Activated CD4-positive, alpha-beta T cell treated with anti-CD3 and anti-CD28 coated beads, Interleukin-2, amount 50 U/mL, for 48 hours (primary cell): ENCODE measurements at regions not wholly inside any gene's neighbourhood (a gene's known extent, or its start where the extent isn't known, plus 50 kb on each side); places are given as distances from the start of the nearest gene placed in this dataset.

Experiments used
- DNase-seq, 2 experiments: peaks; one replicate each; pipeline ENCODE4 v3.0.0-alpha.2; 2020

DNA sequence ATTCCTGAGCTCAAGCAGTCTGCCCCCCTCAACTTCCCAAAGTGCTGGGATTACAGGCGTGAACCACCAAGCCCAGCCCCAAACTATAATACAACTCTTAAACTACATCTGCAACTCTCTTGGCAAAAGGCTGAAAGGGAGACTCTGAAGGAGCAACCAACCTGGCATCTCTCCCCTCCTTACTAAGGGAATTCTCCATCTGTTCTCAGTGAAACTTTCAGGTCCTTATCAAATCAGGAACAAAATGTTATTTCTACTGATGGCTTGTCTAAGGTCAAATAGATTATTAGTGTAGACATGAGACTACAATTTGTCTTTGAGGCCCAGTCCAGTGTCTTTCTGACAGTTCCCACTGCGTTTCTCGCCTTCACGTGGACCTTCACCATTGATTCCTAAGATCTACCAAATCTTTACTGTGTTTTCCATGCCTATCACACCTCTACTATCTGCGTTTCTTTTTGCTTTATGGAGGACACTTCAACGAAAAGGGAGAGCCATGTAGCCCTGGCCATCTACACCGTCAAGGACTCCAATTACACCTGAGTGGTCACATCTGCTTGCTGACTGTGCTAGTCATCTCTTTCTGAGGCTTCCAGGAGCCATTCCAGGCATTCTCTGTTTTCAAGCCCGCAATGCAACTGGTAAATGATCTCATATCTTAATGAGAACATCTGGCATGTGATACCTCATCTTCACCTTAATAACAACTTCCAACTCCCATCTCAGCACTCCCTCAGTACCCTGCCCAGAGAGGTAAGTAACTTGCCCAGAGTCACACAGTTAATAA is 405.7 kb upstream of the CITED2 start:
- no peak for DNase-seq

- no peak for DNase-seq
Observed at GRCh38 chr6:139778688-139779087, 404.2 kb upstream of the CITED2 start.

DNA sequence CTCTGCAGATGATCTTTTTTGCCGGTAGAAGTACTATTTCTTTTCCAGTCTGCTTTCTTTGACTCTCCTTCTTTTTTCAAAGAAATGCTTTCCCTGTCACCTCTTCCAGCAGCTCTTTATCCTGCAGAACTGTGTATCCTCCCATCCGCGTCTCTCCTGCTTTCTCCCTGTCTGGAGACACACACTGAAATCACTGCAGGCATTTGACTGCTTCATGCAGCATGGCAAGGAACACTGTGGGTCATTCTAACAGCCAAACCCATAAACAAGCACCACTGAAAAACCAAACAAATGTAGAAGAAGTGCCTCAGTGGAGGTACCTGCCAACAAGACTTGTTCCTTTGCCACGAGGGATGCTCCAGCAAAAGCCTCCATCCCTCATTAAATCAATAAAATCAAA is 403.7 kb upstream of the CITED2 start:
- DNase-seq, result no peak

DNA sequence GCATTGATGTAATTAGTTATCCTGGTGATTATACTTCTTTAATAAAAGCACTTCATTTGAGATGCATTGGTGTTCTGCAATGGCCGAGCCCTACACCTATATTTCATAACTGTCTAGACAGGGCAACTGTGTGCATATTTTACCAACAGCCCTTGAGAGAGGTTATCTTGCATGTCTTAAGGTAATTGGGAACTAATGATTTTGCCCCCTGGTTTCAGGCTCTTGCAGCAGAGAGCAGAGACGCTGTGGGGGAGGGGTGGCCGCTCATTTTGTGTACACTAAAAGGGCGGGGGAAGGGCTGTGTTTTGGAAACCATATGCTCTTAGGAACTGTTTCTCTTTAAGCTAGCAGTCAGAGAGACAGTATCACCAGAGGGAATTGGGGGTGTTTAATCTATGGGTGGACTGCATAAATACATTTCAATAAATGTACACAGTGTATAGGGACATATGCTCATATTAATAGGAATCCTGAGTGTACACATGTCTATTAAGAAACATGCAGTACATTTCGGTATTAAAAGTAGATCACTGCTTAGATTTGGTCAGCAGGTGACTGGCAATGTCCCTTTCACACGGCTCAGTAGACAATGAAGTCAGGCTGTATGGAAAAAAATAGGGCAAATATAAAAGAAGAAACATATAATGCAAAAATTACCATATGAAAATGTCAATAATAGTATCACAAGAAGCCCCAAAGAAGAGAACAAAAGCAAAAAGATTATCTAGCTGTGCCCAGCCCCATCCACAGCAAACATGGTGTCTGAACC is 402.9 kb upstream of the CITED2 start:
- DNase-seq, result no peak

GRCh38 chr6:139776041-139776440 is 401.6 kb upstream of the CITED2 start:
- no peak for DNase-seq

DNA sequence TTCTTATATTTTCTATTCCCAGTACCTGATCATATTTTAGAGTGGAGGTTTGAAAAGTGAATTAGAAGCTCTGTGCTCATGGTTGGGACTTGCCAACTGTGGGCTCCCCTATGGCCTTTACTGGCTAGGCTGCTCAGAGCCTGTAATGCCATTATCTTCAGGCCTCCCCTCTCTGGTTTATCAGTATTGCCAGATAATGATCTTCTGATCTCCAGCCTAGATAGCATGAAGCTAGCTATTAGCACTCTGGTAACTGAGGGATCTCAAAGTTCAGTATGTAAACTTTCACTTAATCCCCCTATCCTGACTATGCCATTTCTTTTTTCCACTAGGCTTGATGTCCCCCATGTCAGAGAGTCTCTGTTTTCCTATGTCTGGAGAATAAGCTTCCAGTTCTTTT is 393.7 kb upstream of the CITED2 start:
- DNase-seq, result no peak

- DNase-seq, result no peak
Observed at GRCh38 chr6:139766796-139767195, 392.3 kb upstream of the CITED2 start.

GRCh38 chr6:139765825-139766285 is 391.4 kb upstream of the CITED2 start:
- DNase-seq, result no peak

DNA sequence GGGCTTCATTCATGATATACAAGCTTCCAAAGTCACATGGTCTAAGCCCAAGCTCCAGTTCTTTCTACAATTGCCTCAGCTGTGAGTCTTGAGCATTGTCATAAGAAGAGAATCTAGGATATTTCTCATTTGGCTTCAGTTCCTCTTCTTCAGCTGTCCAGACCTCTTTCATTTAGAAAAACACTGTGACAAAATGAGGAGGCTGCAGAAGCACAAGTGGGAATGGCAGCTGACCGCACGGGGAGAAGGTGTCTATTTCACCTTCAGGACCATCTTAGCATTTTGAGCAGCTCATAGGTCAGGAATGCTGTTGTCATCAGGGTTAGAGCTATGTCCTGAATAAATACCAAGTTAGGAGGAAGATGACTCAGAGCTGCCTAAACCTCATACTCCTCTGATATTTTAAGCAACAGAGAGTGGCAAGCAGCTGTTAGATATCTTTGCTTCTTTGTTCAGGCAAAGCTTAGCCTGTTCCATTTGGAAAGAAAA is 390.1 kb upstream of the CITED2 start:
- DNase-seq, result no peak

GRCh38 chr6:139763468-139764210 is 389.2 kb upstream of the CITED2 start:
- no peak for DNase-seq

DNA sequence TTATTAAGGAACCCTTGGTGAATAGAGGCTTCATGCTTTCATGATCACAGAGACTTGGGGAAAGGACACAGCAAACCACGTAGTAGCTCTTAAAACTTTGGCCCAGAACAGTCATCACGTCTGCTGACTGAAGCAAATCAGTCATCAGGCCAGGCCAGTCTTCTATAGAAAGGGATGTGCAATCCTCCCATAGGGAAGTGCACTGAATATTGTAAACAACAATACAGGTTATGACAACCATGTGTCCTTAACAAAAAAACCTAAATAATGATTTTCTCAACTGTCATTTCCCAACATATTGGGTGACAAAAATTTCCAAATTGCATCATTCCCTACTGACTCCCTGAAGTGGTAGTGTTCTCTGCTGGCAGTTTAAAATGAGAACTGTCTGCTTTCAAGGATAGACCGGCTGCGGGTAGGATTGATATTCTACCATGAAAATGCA is 388.2 kb upstream of the CITED2 start:
- DNase-seq, result no peak

- DNase-seq, result no peak
Observed at GRCh38 chr6:139760128-139760527, 385.7 kb upstream of the CITED2 start.

DNA sequence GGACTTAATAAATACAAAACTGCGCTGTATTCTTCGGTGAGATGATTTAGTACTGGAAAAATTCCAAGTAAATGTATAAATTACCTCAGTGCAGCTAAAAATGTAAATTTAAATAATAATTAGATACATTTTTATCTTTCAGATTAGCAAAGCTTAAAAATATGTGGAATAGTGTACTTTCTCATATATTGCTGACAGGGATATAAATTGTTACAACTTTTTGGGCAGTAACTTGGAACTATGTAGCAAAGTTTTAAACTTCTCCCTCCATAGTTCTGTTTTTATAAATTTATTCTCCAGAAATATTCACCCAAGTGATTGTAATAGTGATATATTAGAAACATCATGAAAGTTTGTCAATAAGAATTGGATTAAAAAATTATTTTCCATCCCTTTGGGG is 384.6 kb upstream of the CITED2 start:
- DNase-seq, result no peak

GRCh38 chr6:139758209-139758611 is 383.8 kb upstream of the CITED2 start:
- no peak for DNase-seq

DNA sequence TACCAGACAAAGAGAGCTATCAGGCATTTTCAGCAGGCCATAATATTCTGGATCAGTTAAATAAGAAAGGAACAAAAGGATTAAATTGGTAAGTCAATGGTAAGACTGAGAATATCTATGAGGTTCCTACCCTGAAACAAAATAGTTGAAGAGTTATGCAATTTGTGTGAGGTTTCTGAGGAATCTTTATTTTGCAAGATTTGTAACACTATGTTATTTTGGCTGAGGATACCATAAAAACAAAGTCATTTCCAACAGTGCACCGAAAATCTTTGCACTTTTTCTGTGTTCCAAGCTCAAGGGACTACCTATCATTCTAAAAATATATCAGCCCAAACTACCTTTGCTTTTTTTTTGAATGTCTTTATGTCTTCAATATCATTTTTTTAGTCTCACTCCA is 383.3 kb upstream of the CITED2 start:
- no peak for DNase-seq

DNA sequence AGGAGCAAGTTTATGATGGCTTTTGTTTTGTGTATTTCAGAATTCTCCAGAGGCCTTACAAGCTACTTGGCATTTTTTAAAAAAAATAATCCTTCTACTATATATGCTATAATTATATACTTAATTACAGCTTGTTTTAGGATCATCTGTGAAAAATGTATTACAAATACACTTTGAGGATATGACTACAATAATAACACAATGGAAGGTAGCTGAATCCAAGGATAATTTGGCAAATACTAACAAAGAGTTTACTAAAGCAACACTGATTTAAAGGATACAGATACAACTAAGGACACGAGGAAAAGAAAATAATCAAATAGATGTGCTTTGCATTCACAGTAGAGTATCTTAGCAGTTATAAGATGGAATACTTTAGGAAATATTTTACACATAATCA is 381.9 kb upstream of the CITED2 start:
- DNase-seq, result no peak

DNA sequence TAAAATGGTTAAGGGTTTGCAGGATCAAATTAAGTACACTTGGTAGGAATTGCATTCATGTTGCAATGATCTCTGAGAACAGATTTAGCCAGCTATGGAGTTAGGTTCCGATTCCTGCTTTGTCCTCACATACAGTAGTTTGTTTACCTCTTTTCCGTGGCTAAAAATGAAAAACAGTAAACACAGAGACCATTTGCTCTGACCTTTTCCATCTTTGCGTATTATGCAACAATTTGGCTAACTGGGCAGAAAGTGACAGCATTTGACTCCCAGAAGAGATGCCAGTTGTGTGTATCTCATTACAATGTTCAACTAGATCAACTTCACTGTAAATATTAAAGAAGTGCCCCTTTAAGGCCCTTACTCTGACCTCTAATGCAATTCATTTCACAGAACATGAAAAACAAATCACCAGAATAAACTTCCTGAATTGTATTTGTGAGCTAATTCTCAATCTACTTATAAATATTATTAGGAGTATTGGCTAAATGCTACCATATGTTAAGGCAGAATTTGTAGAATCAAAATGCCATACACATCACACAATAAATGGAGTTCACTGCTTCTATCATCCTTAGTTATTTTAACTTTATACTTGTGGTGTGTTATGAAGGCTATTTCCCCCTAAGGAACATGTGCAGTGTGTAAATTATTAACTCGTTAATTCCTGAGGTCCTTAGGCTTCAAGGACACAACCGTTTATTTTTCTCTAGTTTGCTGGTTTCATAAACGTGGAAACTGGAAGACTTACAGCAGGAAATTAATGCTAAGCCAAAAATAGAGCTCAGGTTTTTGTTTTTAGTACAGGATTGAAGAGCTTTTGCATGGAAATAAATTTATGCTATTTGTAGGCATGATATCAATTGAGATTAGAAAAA is 380.7 kb upstream of the CITED2 start:
- no peak for DNase-seq

DNA sequence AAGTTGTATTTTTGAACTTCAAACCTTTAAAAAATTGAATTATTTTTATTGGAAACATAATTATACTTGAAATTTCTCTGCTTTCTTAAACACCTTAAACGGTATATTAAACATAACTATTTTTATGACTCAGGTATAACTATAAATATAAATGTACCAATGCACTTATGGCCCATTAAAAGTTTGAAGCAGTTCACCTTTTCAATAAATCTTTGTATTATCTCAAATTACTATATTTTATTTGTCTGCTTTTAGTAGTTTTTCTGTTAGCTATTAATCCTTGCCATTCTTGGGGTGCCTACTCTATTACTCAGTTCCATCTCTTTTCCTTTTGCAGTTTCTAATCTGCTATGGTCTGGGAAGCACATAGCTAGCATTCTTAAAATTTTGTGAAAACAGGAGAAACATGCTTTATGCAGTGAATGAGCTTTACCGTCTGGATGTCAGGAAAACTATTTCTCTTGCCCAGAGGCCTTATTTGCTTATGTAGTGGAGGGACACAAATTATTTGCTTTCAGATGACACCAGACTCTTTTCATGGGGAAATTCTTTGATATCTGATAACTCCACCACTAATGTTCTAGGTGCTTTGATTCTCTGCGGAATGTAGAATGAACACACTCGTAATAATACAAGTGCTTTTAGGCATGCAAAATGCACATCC is 378.9 kb upstream of the CITED2 start:
- DNase-seq, result no peak

GRCh38 chr6:139752086-139752485 is 377.6 kb upstream of the CITED2 start:
- DNase-seq, result no peak

- no peak for DNase-seq
Observed at GRCh38 chr6:139751179-139751578, 376.7 kb upstream of the CITED2 start.

- DNase-seq, result no peak
Observed at GRCh38 chr6:139748353-139749146, 374.1 kb upstream of the CITED2 start.
